ENCODE measurements at regions not wholly inside any gene's neighbourhood (a gene's known extent, or its start where the extent isn't known, plus 50 kb on each side); places are given as distances from the start of the nearest gene placed in this dataset.

- DNase-seq (ENCODE audit: low read depth) (peak; percentile 23), FAIRE-seq (peak; percentile 26)
- Histone ChIP-seq H3K4me3 (ENCODE audit: insufficient read depth, low read depth, low read length) (no peak overlapping the region), H3K4me1 (ENCODE audit: insufficient read depth, low read length) (peaks cover 24% of the 10 kb centered on the region), H2AFZ (ENCODE audit: low read depth, low read length) (no peak overlapping the region), H3K9ac (ENCODE audit: low read length) (no peak overlapping the region), H3K9me3 (ENCODE audit: insufficient read depth, low read depth, low read length) (no peaks in the 10 kb centered on the region), H4K20me1 (ENCODE audit: insufficient read depth, low read length) (no peaks in the 10 kb centered on the region), H3K27ac (ENCODE audit: low read depth, low read length) (peak overlapping the region; percentile 30), H3K27me3 (ENCODE audit: insufficient read depth, low read length) (no peaks in the 10 kb centered on the region), H3K4me2 (ENCODE audit: low read length) (peak overlapping the region; percentile 41), H3K36me3 (ENCODE audit: insufficient read depth, low read length) (no peaks in the 10 kb centered on the region), H3K79me2 (ENCODE audit: insufficient read depth, low read length) (no peaks in the 10 kb centered on the region)
- Mint-ChIP-seq H3K9me3 (ENCODE audit: unreplicated experiment) (no peaks in the 10 kb centered on the region), H3K36me3 (ENCODE audit: low read depth, unreplicated experiment) (no peaks in the 10 kb centered on the region), H3K27ac (ENCODE audit: unreplicated experiment) (no peak overlapping the region), H3K27me3 (ENCODE audit: low read depth, unreplicated experiment) (peaks cover 2% of the 10 kb centered on the region), H3K4me1 (ENCODE audit: low read depth, unreplicated experiment) (peaks cover 11% of the 10 kb centered on the region), H3K4me3 (ENCODE audit: unreplicated experiment) (no peak overlapping the region)
- no peak for TF ChIP-seq EZH2 (IDR thresholded peaks at IDR 0.05; ENCODE audit: insufficient read depth, low read length)
- TF ChIP-seq CTCF (IDR thresholded peaks at IDR 0.05; ENCODE audit: insufficient read depth, low read depth, low read length): no peak
Observed at GRCh38 chr6:40778196-40778595, 191.0 kb upstream of the LRFN2 start.

- Histone ChIP-seq H3K9ac (ENCODE audit: low read length) (no peak overlapping the region), H3K36me3 (ENCODE audit: insufficient read depth, low read length) (no peaks in the 10 kb centered on the region), H3K4me2 (ENCODE audit: low read length) (no peak overlapping the region), H3K79me2 (ENCODE audit: insufficient read depth, low read length) (no peaks in the 10 kb centered on the region), H3K9me3 (ENCODE audit: insufficient read depth, low read depth, low read length) (no peaks in the 10 kb centered on the region), H3K4me3 (ENCODE audit: insufficient read depth, low read depth, low read length) (no peak overlapping the region), H3K4me1 (ENCODE audit: insufficient read depth, low read length) (peaks cover 23% of the 10 kb centered on the region), H2AFZ (ENCODE audit: low read depth, low read length) (no peak overlapping the region), H4K20me1 (ENCODE audit: insufficient read depth, low read length) (no peaks in the 10 kb centered on the region), H3K27ac (ENCODE audit: low read depth, low read length) (no peak overlapping the region), H3K27me3 (ENCODE audit: insufficient read depth, low read length) (no peaks in the 10 kb centered on the region)
- H3K27ac Mint-ChIP-seq (ENCODE audit: unreplicated experiment): no peak overlapping the region
- no peaks in the 10 kb centered on the region for H3K36me3 Mint-ChIP-seq (ENCODE audit: low read depth, unreplicated experiment)
- TF ChIP-seq EZH2 (IDR thresholded peaks at IDR 0.05; ENCODE audit: insufficient read depth, low read length) (no peak), CTCF (IDR thresholded peaks at IDR 0.05; ENCODE audit: insufficient read depth, low read depth, low read length) (no peak)
- peaks cover 9% of the 10 kb centered on the region for H3K4me1 Mint-ChIP-seq (ENCODE audit: low read depth, unreplicated experiment)
- DNase-seq (ENCODE audit: low read depth): no peak
- H3K9me3 Mint-ChIP-seq (ENCODE audit: unreplicated experiment): peaks cover 5% of the 10 kb centered on the region
- no peak overlapping the region for H3K4me3 Mint-ChIP-seq (ENCODE audit: unreplicated experiment)
- FAIRE-seq: no peak
- peaks cover 5% of the 10 kb centered on the region for H3K27me3 Mint-ChIP-seq (ENCODE audit: low read depth, unreplicated experiment)
Observed at GRCh38 chr6:40774932-40775331, 187.8 kb upstream of the LRFN2 start.

GRCh38 chr6:40770794-40771193 lies 183.6 kb upstream of the LRFN2 start:
- Mint-ChIP-seq H3K4me1 (ENCODE audit: low read depth, unreplicated experiment) (no peaks in the 10 kb centered on the region), H3K27ac (ENCODE audit: unreplicated experiment) (no peak overlapping the region), H3K9me3 (ENCODE audit: unreplicated experiment) (peaks cover 7% of the 10 kb centered on the region), H3K4me3 (ENCODE audit: unreplicated experiment) (no peak overlapping the region), H3K36me3 (ENCODE audit: low read depth, unreplicated experiment) (no peaks in the 10 kb centered on the region), H3K27me3 (ENCODE audit: low read depth, unreplicated experiment) (peaks cover 13% of the 10 kb centered on the region)
- FAIRE-seq (no peak), DNase-seq (ENCODE audit: low read depth) (no peak)
- no peaks in the 10 kb centered on the region for H3K27me3 ChIP-seq (ENCODE audit: insufficient read depth, low read length)
- no peaks in the 10 kb centered on the region for H3K9me3 ChIP-seq (ENCODE audit: insufficient read depth, low read depth, low read length)
- H3K4me1 ChIP-seq (ENCODE audit: insufficient read depth, low read length): no peaks in the 10 kb centered on the region
- H3K27ac ChIP-seq (ENCODE audit: low read depth, low read length): no peak overlapping the region
- no peak overlapping the region for H3K4me2 ChIP-seq (ENCODE audit: low read length)
- no peaks in the 10 kb centered on the region for H3K36me3 ChIP-seq (ENCODE audit: insufficient read depth, low read length)
- H3K4me3 ChIP-seq (ENCODE audit: insufficient read depth, low read depth, low read length): no peak overlapping the region
- H3K9ac ChIP-seq (ENCODE audit: low read length): no peak overlapping the region
- H2AFZ ChIP-seq (ENCODE audit: low read depth, low read length): no peak overlapping the region
- H4K20me1 ChIP-seq (ENCODE audit: insufficient read depth, low read length): no peaks in the 10 kb centered on the region
- no peaks in the 10 kb centered on the region for H3K79me2 ChIP-seq (ENCODE audit: insufficient read depth, low read length)
- TF ChIP-seq CTCF (IDR thresholded peaks at IDR 0.05; ENCODE audit: insufficient read depth, low read depth, low read length) (no peak), EZH2 (IDR thresholded peaks at IDR 0.05; ENCODE audit: insufficient read depth, low read length) (no peak)

Measured in astrocyte (in vitro differentiated cells and primary cell).